ENCODE measurements at regions not wholly inside any gene's neighbourhood (a gene's known extent, or its start where the extent isn't known, plus 50 kb on each side); places are given as distances from the start of the nearest gene placed in this dataset.

GRCh38 chr2:17030047-17030446 lies 364.4 kb upstream of the CYRIA start:
- TF ChIP-seq, protein P1, sequence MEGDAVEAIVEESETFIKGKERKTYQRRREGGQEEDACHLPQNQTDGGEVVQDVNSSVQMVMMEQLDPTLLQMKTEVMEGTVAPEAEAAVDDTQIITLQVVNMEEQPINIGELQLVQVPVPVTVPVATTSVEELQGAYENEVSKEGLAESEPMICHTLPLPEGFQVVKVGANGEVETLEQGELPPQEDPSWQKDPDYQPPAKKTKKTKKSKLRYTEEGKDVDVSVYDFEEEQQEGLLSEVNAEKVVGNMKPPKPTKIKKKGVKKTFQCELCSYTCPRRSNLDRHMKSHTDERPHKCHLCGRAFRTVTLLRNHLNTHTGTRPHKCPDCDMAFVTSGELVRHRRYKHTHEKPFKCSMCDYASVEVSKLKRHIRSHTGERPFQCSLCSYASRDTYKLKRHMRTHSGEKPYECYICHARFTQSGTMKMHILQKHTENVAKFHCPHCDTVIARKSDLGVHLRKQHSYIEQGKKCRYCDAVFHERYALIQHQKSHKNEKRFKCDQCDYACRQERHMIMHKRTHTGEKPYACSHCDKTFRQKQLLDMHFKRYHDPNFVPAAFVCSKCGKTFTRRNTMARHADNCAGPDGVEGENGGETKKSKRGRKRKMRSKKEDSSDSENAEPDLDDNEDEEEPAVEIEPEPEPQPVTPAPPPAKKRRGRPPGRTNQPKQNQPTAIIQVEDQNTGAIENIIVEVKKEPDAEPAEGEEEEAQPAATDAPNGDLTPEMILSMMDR (IDR thresholded peaks at IDR 0.05), result no peak
- no peak for TF ChIP-seq EZH2 (IDR thresholded peaks at IDR 0.05; ENCODE audit: borderline replicate concordance, insufficient read depth, low read depth, low read length, poor library complexity, severe bottlenecking)
